K562 (cell line): ENCODE measurements at regions not wholly inside any gene's neighbourhood (a gene's known extent, or its start where the extent isn't known, plus 50 kb on each side); places are given as distances from the start of the nearest gene placed in this dataset.

Source experiments
- EZH2 ChIP-seq: IDR thresholded peaks from 2 replicates; pipeline ENCODE4 v1.6.1; 2012; ENCODE audit warnings: low read depth, mild to moderate bottlenecking, inconsistent platforms, low read length, borderline replicate concordance
- FIP1L1 ChIP-seq: fragments of 200-400 bp; formaldehyde crosslinking; IDR thresholded peaks from 2 replicates; pipeline ENCODE4 v1.6.1; 2018; ENCODE audit warnings: mild to moderate bottlenecking, low read depth, low read length; ENCODE audit not compliant: poor library complexity, severe bottlenecking
- HNRNPLL ChIP-seq: fragments of 200-400 bp; formaldehyde crosslinking; IDR thresholded peaks from 2 replicates; pipeline ENCODE4 v1.6.1; 2017; ENCODE audit warnings: low read length, low read depth, mild to moderate bottlenecking; ENCODE audit not compliant: poor library complexity, severe bottlenecking
- TCF7L2 ChIP-seq: fragments of 150-350 bp; IDR thresholded peaks from 2 replicates; pipeline ENCODE4 v1.6.1; 2016; ENCODE audit warnings: low read depth, mild to moderate bottlenecking, low read length, moderate library complexity
- ZC3H11A ChIP-seq: IDR thresholded peaks from 2 replicates; pipeline ENCODE4 v1.6.1; 2012; ENCODE audit warnings: low read depth, low read length, improper control_type of control experiment
- ZNF133 ChIP-seq: fragments of 250-450 bp; sonication (Bioruptor Pico); IDR thresholded peaks from 2 replicates; pipeline ENCODE4 v1.4.0; 2020; ENCODE audit warnings: mild to moderate bottlenecking
- TF ChIP-seq, protein P1 (sequence below): sonication (generic); formaldehyde crosslinking; IDR thresholded peaks from 2 replicates; pipeline ENCODE4 v1.8.1; 2022; ENCODE audit warnings: missing genetic modification reagents

DNA sequence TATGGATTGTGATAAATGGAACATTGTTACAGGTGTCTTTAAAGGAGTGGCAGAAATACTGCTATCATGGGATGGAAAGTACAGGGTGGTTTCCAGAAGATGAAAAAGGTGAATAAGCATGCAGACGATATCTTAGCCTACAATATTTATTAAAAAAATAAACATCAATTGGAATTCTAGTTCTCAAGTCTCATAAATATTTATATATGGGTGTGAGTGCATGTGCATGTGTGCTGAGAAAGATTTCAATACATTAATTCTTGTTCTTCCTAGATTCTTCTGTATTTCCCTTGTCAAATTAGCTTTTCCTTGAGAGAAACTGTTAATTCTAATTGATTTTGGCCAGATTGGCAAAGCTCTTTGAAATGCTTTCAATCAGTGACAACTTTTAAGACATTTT, 618.2 kb downstream of the METTL15 start:
- TF ChIP-seq EZH2 (no peak), ZC3H11A (no peak), HNRNPLL (no peak), FIP1L1 (no peak), TCF7L2 (no peak), ZNF133 (no peak)
- TF ChIP-seq, protein P1, sequence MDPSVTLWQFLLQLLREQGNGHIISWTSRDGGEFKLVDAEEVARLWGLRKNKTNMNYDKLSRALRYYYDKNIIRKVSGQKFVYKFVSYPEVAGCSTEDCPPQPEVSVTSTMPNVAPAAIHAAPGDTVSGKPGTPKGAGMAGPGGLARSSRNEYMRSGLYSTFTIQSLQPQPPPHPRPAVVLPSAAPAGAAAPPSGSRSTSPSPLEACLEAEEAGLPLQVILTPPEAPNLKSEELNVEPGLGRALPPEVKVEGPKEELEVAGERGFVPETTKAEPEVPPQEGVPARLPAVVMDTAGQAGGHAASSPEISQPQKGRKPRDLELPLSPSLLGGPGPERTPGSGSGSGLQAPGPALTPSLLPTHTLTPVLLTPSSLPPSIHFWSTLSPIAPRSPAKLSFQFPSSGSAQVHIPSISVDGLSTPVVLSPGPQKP (CRISPR knock-in tag) = no peak
